HG03025 (cell line): ENCODE measurements at regions not wholly inside any gene's neighbourhood (a gene's known extent, or its start where the extent isn't known, plus 50 kb on each side); places are given as distances from the start of the nearest gene placed in this dataset.

Experiments used
- ATAC-seq: cut with Tn5 transposase; IDR thresholded peaks from one replicate; pipeline ENCODE4 v1.9.1; 2021; ENCODE audit warnings: mild to moderate bottlenecking, moderate library complexity; ENCODE audit not compliant: unreplicated experiment, low FRiP score

- no peak for ATAC-seq
Measured at GRCh38 chr7:130986261-130986690, 252.3 kb upstream of the KLF14 start.

DNA sequence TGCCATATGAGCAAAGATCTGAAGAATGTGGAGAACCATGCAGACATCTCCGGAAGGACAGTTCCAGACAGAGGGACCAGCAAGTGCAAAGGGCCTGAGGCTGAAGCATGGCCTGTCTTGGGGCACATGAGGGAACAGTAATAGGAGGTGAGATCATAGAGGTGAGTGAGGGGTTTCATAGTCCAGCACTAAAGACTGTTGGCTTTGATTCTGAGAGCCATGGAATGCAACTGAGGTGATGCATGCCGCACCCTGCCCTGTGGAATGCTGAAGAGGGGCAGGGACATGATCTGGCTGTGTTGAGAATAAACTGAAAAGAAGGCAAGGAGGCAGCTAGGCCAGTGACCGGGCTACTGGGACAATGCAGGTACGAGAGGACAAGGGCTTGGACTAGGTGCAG, 253.1 kb upstream of the KLF14 start:
- ATAC-seq: no peak

- no peak for ATAC-seq
Measured at GRCh38 chr7:130988443-130988842, 254.4 kb upstream of the KLF14 start.

DNA sequence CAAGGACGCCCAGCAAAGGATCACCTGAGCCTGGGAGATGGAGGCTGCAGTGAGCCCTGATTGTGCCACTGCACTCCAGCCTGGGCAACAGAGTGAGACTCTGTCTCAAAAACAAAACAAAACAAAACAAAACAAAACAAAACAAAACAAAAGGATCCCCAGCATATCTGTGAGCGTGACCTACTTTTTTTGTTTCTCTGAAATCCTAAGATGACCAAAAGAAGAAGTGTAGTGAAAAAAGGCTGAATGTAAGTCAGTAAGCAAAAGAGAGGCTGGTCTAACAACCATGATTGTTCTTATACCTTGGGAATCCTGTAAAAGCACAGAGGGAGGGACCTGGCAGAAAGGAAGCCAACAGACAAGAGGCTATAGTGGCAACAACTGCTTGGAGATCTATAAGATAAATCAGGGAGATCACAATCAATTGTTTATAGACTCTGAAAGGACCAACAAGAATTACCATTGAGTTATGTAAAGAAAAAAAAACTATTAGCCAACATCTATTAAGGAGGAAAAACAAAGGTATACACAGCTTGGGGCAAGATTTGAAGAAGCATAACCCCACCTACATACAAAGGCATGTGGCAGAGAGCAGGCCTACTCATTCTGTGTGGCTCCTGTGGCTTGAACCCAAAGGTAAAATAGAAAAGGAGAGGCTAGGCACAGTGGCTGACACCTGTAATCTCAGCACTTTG, 255.2 kb upstream of the KLF14 start:
- no peak for ATAC-seq

GRCh38 chr7:130990178-130990832, 256.3 kb upstream of the KLF14 start:
- no peak for ATAC-seq

- no peak for ATAC-seq
Measured at GRCh38 chr7:130993671-130994365, 259.8 kb upstream of the KLF14 start.

- no peak for ATAC-seq
Measured at GRCh38 chr7:130994378-130995115, 260.5 kb upstream of the KLF14 start.

DNA sequence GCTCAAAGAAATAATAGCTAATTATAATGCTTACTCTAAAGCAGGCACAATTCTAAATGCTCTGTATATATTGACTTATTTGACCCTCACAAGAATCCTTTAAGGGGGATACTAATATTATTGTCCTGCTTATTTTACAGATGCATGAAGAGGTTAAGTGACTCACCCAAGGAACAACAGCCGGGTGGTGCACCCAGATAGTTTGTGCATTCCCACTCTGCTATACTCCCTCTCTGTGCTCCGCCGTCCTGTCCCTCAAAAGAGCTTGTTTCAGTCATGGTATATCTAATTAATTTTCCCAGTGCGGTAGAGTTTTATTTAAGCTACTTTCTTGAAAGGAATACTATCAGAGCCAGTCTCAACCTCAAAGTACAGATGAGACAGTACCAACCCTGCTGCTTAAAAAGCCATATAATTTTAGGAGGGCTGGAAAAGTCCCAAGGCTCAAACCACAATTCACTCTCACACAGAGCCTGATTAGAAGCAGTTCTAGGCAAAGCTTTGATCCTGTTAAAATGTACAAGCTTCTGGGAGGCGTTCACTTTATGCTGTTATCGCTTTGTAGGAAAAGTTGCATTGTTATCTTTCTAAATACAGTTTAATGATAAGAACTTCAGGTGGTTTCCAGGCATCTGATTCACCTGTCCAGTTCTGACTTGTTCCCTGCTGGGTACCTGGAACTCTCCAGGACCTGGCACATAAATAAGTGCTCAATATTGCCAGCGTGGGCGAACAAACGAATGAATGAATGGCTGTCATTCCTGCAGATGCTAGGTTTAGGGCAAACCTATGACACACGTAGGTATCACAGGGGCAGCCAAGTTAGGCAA, 261.5 kb upstream of the KLF14 start:
- ATAC-seq: no peak

- ATAC-seq: no peak
Measured at GRCh38 chr7:130996205-130996832, 262.3 kb upstream of the KLF14 start.

DNA sequence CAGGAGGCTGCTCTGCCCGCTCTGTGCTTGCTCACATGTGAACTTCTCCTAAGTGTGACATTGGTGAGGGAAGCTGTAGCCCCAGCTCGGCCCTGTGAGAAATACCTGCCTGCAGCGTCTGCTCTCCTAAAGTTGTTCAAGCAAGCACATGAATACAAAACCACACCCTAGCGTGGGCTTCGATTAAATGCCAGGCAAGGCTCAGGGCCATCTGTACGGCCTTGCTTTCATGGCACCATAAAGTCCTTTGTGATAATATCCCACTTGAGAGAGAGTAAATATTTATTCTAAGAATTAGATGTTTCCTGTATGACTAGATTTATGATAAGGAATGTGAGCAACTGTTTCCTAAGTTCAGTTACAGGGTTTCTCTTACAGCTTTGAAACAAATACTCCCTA, 262.8 kb upstream of the KLF14 start:
- ATAC-seq: no peak

GRCh38 chr7:130998993-130999602, 265.1 kb upstream of the KLF14 start:
- ATAC-seq: no peak

DNA sequence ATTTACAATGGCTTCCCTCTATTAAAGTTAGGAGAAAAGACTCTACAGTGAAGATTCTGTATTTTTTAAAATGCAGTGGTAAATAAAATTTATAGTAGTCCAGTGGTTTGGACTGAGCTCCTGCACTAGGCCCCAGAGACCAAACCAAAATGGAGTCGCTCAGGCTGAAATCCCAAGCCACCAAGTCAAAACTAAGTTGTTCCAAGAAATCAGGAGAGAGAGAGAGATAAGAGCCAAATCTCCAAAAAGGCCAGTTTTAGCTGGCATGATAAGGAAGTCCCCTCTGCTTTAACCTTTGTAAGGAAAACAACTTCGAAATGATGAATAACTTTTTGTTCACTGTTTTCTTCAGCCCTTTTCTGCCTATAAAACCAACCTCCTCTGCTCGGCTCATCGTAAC, 265.9 kb upstream of the KLF14 start:
- ATAC-seq: no peak

DNA sequence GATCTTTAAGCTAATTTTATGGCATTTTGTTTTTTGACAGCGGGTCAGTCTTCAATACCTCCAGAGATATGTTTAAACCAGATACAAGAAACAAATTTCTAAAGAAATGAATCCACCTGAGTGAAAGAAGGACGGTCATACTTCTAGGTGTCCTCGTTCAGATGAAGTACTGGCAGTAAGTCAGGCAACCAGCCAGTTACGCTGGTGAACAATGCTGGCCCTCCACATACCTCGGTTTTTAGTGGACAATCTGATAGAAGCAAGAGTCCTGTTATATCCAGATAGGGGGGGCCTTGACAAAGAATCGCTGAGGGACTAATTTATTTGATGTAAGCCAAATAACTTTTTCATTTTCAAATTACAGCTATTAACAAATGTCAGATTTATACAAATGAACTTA, 266.4 kb upstream of the KLF14 start:
- ATAC-seq: no peak

GRCh38 chr7:131000873-131001272, 266.9 kb upstream of the KLF14 start:
- no peak for ATAC-seq

GRCh38 chr7:131002600-131002999, 268.6 kb upstream of the KLF14 start:
- ATAC-seq: no peak

- no peak for ATAC-seq
Measured at GRCh38 chr7:131003634-131004033, 269.6 kb upstream of the KLF14 start.

GRCh38 chr7:131004371-131004770, 270.4 kb upstream of the KLF14 start:
- ATAC-seq: no peak

- no peak for ATAC-seq
Measured at GRCh38 chr7:131007439-131008330, 273.7 kb upstream of the KLF14 start.
